HL-60 (cell line): ENCODE measurements at regions not wholly inside any gene's neighbourhood (a gene's known extent, or its start where the extent isn't known, plus 50 kb on each side); places are given as distances from the start of the nearest gene placed in this dataset.

Experiments used
- CTCF ChIP-seq: IDR thresholded peaks from one replicate; pipeline ENCODE4 v1.5.1; 2011; ENCODE audit warnings: low read length, control low read depth, inconsistent platforms; ENCODE audit not compliant: insufficient read depth
- GABPA ChIP-seq: IDR thresholded peaks from 2 replicates; pipeline ENCODE4 v1.6.1; 2012; ENCODE audit warnings: low read depth
- POLR2AphosphoS5 ChIP-seq: IDR thresholded peaks from 2 replicates; pipeline ENCODE4 v1.6.1; 2012; ENCODE audit warnings: low read depth
- REST ChIP-seq: IDR thresholded peaks from 2 replicates; pipeline ENCODE4 v1.6.1; 2012; ENCODE audit warnings: low read depth; ENCODE audit not compliant: insufficient replicate concordance
- SPI1 ChIP-seq: IDR thresholded peaks from 2 replicates; pipeline ENCODE4 v1.6.1; 2012; ENCODE audit warnings: low read depth, mild to moderate bottlenecking, borderline replicate concordance

- no peak for TF ChIP-seq POLR2AphosphoS5
- TF ChIP-seq CTCF = no peak
- no peak for TF ChIP-seq REST
- no peak for TF ChIP-seq SPI1
- TF ChIP-seq GABPA = no peak
These were observed 460.7 kb upstream of the RGS18 start for GRCh38 chr1:191697556-191697955.
